SU-DHL-6 (cell line): ENCODE measurements at regions not wholly inside any gene's neighbourhood (a gene's known extent, or its start where the extent isn't known, plus 50 kb on each side); places are given as distances from the start of the nearest gene placed in this dataset.

Experiments
- H2AFZ ChIP-seq: fragments of 200-600 bp; sonication (generic); 2 replicates; pipeline ENCODE4 v1.6.1; 2014; ENCODE audit warnings: low read depth, mild to moderate bottlenecking, moderate library complexity, mixed read lengths, antibody characterized with exemption, low read length; ENCODE audit not compliant: severe bottlenecking
- H3F3A ChIP-seq: fragments of 200-600 bp; shearing (Covaris generic); 2 replicates; pipeline ENCODE4 v1.6.0; 2016; ENCODE audit warnings: antibody characterized with exemption, mild to moderate bottlenecking; ENCODE audit not compliant: insufficient read depth
- H3K27ac ChIP-seq: fragments of 200-600 bp; sonication (generic); 2 replicates; pipeline ENCODE4 v1.5.1; 2016; ENCODE audit warnings: low read depth, mild to moderate bottlenecking, low read length, moderate library complexity, mixed read lengths
- H3K27me3 ChIP-seq: fragments of 200-600 bp; sonication (generic), shearing (Covaris generic); 2 replicates; pipeline ENCODE4 v1.6.0; 2014; ENCODE audit warnings: mild to moderate bottlenecking, low read length
- H3K36me3 ChIP-seq: fragments of 200-600 bp; sonication (generic); 2 replicates; pipeline ENCODE4 v1.6.1; 2014; ENCODE audit warnings: mild to moderate bottlenecking, low read length, mixed read lengths
- H3K4me2 ChIP-seq: fragments of 300-600, 200-600 bp; shearing (Covaris generic), sonication (generic); 2 replicates; pipeline ENCODE4 v1.6.0; 2014; ENCODE audit warnings: low read length, low read depth, mild to moderate bottlenecking; ENCODE audit not compliant: poor library complexity, severe bottlenecking
- H3K4me3 ChIP-seq: fragments of 200-600 bp; sonication (generic); 2 replicates; pipeline ENCODE4 v1.5.1; 2014; ENCODE audit warnings: antibody characterized with exemption, low read length, mild to moderate bottlenecking, mixed read lengths; ENCODE audit not compliant: insufficient read depth, poor library complexity, severe bottlenecking
- H3K79me2 ChIP-seq: fragments of 200-600 bp; sonication (generic); 2 replicates; pipeline ENCODE4 v1.6.1; 2014; ENCODE audit warnings: mild to moderate bottlenecking, low read length, moderate library complexity; ENCODE audit not compliant: insufficient read depth
- H3K9ac ChIP-seq: fragments of 200-600 bp; sonication (generic); 2 replicates; pipeline ENCODE4 v1.7.0; 2014; ENCODE audit warnings: mild to moderate bottlenecking, low read length
- H3K9me2 ChIP-seq: fragments of 200-600 bp; sonication (generic); replicated peaks from 2 replicates; pipeline ENCODE4 v1.6.1; 2014; ENCODE audit warnings: low read length; ENCODE audit not compliant: insufficient read depth
- H3K9me3 ChIP-seq: fragments of 200-600 bp; sonication (generic); 2 replicates; pipeline ENCODE4 v1.6.1; 2014; ENCODE audit warnings: low read length, mixed read lengths; ENCODE audit not compliant: insufficient read depth
- H4K20me1 ChIP-seq: fragments of 200-600 bp; sonication (generic); 2 replicates; pipeline ENCODE4 v1.6.1; 2014; ENCODE audit warnings: low read depth, mild to moderate bottlenecking, antibody characterized with exemption, low read length, moderate library complexity, mixed read lengths
- CTCF ChIP-seq: fragments of 200-600 bp; sonication (generic); IDR thresholded peaks from one replicate; pipeline ENCODE4 v1.5.1; 2017; ENCODE audit warnings: antibody characterized with exemption, mild to moderate bottlenecking, low read length, moderate library complexity; ENCODE audit not compliant: insufficient read depth, poor library complexity, severe bottlenecking
- EZH2phosphoT487 ChIP-seq: fragments of 200-600 bp; sonication (generic), shearing (Covaris generic); conservative IDR thresholded peaks from 2 replicates; pipeline ENCODE4 v1.6.1; 2018; ENCODE audit warnings: mild to moderate bottlenecking, antibody characterized with exemption, low read length, moderate library complexity, mixed read lengths

- no peak overlapping the region for H3K4me2 ChIP-seq
- H3K27ac ChIP-seq = no peak overlapping the region
- H3F3A ChIP-seq = no peaks in the 10 kb centered on the region
- no peaks in the 10 kb centered on the region for H3K27me3 ChIP-seq
- H3K9ac ChIP-seq = no peak overlapping the region
- no peaks in the 10 kb centered on the region for H3K9me3 ChIP-seq
- no peaks in the 10 kb centered on the region for H3K9me2 ChIP-seq
- no peak overlapping the region for H2AFZ ChIP-seq
- no peaks in the 10 kb centered on the region for H3K36me3 ChIP-seq
- H3K79me2 ChIP-seq = no peaks in the 10 kb centered on the region
- no peak overlapping the region for H3K4me3 ChIP-seq
- TF ChIP-seq EZH2phosphoT487 (no peak), CTCF (no peak)
- no peaks in the 10 kb centered on the region for H4K20me1 ChIP-seq
These were observed 1332.5 kb downstream of the FSTL5 start for GRCh38 chr4:160831165-160831922.

GRCh38 chr4:160835789-160836188 lies 1328.0 kb downstream of the FSTL5 start:
- Histone ChIP-seq H3K4me3 (no peak overlapping the region), H3K36me3 (no peaks in the 10 kb centered on the region; the same call in 1 of the 2 replicates), H3K27me3 (no peaks in the 10 kb centered on the region), H3K9me2 (no peaks in the 10 kb centered on the region), H3K4me2 (no peak overlapping the region), H3K9ac (no peak overlapping the region), H3K27ac (no peak overlapping the region), H3K9me3 (no peaks in the 10 kb centered on the region), H2AFZ (no peak overlapping the region), H3F3A (no peaks in the 10 kb centered on the region), H3K79me2 (no peaks in the 10 kb centered on the region), H4K20me1 (no peaks in the 10 kb centered on the region)
- no peak for TF ChIP-seq EZH2phosphoT487
- no peak for TF ChIP-seq CTCF

- no peak overlapping the region for H3K27ac ChIP-seq
- TF ChIP-seq EZH2phosphoT487 = no peak
- TF ChIP-seq CTCF = no peak
- no peaks in the 10 kb centered on the region for H3K9me3 ChIP-seq
- H2AFZ ChIP-seq = no peak overlapping the region
- H3K9me2 ChIP-seq = no peaks in the 10 kb centered on the region
- H3K4me3 ChIP-seq = no peak overlapping the region
- no peaks in the 10 kb centered on the region for H3K79me2 ChIP-seq
- H3K36me3 ChIP-seq = no peaks in the 10 kb centered on the region; the same call in 1 of the 2 replicates
- no peaks in the 10 kb centered on the region for H3K27me3 ChIP-seq
- H4K20me1 ChIP-seq = no peaks in the 10 kb centered on the region
- no peaks in the 10 kb centered on the region for H3F3A ChIP-seq
- H3K9ac ChIP-seq = no peak overlapping the region
- H3K4me2 ChIP-seq = no peak overlapping the region
These were observed 1327.4 kb downstream of the FSTL5 start for GRCh38 chr4:160836431-160836830.
